Liver (tissue), 8 donors: ENCODE measurements at regions not wholly inside any gene's neighbourhood (a gene's known extent, or its start where the extent isn't known, plus 50 kb on each side); places are given as distances from the start of the nearest gene placed in this dataset.

Source experiments
- DNase-seq: peaks from one replicate; pipeline ENCODE4 v3.0.0-alpha.2; 2017; ENCODE audit warnings: low spot score
- H3K27ac ChIP-seq, 2 donors: one replicate each; pipeline ENCODE4 v1.7.0; 2013; ENCODE audit warnings: inconsistent platforms in 2 of 2, low read length in 2 of 2, control low read depth in 1 of 2, low read depth in 1 of 2, mild to moderate bottlenecking in 1 of 2
- H3K27me3 ChIP-seq, 4 donors: one replicate each; pipeline versions ENCODE4 v1.6.1 to v1.7.0; 2013; ENCODE audit warnings: low read length in 3 of 4, inconsistent platforms in 1 of 4, mild to moderate bottlenecking in 1 of 4, moderate library complexity in 1 of 4; ENCODE audit not compliant: control insufficient read depth in 4 of 4, insufficient read depth in 4 of 4
- H3K36me3 ChIP-seq, 4 donors: one replicate each; pipeline versions ENCODE4 v1.6.1 to v1.7.0; 2013; ENCODE audit warnings: low read length in 3 of 4, mild to moderate bottlenecking in 3 of 4, low read depth in 1 of 4, moderate library complexity in 1 of 4; ENCODE audit not compliant: control insufficient read depth in 4 of 4, insufficient read depth in 3 of 4
- H3K4me1 ChIP-seq, 4 donors: one replicate each; pipeline versions ENCODE4 v1.6.1 to v1.7.0; 2013; ENCODE audit warnings: low read length in 3 of 4, mild to moderate bottlenecking in 3 of 4, moderate library complexity in 1 of 4; ENCODE audit not compliant: control insufficient read depth in 4 of 4, insufficient read depth in 4 of 4
- H3K4me3 ChIP-seq, 3 donors: one replicate each; pipeline versions ENCODE4 v1.6.1 to v1.7.0; 2013; ENCODE audit warnings: low read length in 3 of 3, control low read depth in 1 of 3, low read depth in 1 of 3, mild to moderate bottlenecking in 1 of 3
- H3K9ac ChIP-seq, 2 donors: one replicate each; pipeline ENCODE4 v1.7.0; 2013; ENCODE audit warnings: low read length in 2 of 2, mild to moderate bottlenecking in 2 of 2, moderate library complexity in 2 of 2, control low read depth in 1 of 2, low read depth in 1 of 2
- H3K9me3 ChIP-seq, 4 donors: one replicate each; pipeline versions ENCODE4 v1.6.1 to v1.7.0; 2013; ENCODE audit warnings: low read length in 3 of 4; ENCODE audit not compliant: control insufficient read depth in 4 of 4
- CTCF ChIP-seq: fragments of 150-350 bp; IDR thresholded peaks from 2 replicates; pipeline ENCODE4 v1.5.1; 2017; ENCODE audit warnings: improper control_type of control experiment, low read depth, low read length; ENCODE audit not compliant: missing input control
- EGR1 ChIP-seq, 2 donors: IDR thresholded peaks; 2 replicates each; pipeline ENCODE4 v1.6.1; 2016 to 2018; ENCODE audit warnings: antibody characterized with exemption in 2 of 2, low read depth in 2 of 2
- FOXA1 ChIP-seq: IDR thresholded peaks from 2 replicates; pipeline ENCODE4 v1.6.1; 2016; ENCODE audit warnings: antibody characterized with exemption
- FOXA2 ChIP-seq: IDR thresholded peaks from 2 replicates; pipeline ENCODE4 v1.6.1; 2016; ENCODE audit warnings: antibody characterized with exemption
- GABPA ChIP-seq, 2 donors: IDR thresholded peaks in 1 of 2; conservative IDR thresholded peaks in 1 of 2; 2 replicates each; pipeline ENCODE4 v1.6.1; 2016; ENCODE audit warnings: antibody characterized with exemption in 2 of 2, mild to moderate bottlenecking in 1 of 2, moderate library complexity in 1 of 2
- HNF4A ChIP-seq, 2 donors: conservative IDR thresholded peaks; 2 replicates each; pipeline ENCODE4 v1.6.1; 2016; ENCODE audit warnings: antibody characterized with exemption in 2 of 2, mild to moderate bottlenecking in 2 of 2
- HNF4G ChIP-seq: IDR thresholded peaks from 2 replicates; pipeline ENCODE4 v1.6.1; 2016; ENCODE audit warnings: antibody characterized with exemption
- JUND ChIP-seq, 2 donors: IDR thresholded peaks; 2 replicates each; pipeline ENCODE4 v1.6.1; 2016; ENCODE audit warnings: antibody characterized with exemption in 2 of 2
- NR2F2 ChIP-seq: IDR thresholded peaks from 2 replicates; pipeline ENCODE4 v1.6.1; 2016; ENCODE audit warnings: antibody characterized with exemption
- RAD21 ChIP-seq, 2 donors: IDR thresholded peaks; 2 replicates each; pipeline ENCODE4 v1.6.1; 2016; ENCODE audit warnings: antibody characterized with exemption in 2 of 2, mild to moderate bottlenecking in 2 of 2
- REST ChIP-seq: IDR thresholded peaks from 2 replicates; pipeline ENCODE4 v1.6.1; 2016; ENCODE audit warnings: antibody characterized with exemption, mild to moderate bottlenecking
- RXRA ChIP-seq, 2 donors: IDR thresholded peaks; 2 replicates each; pipeline ENCODE4 v1.6.1; 2017 to 2018; ENCODE audit warnings: antibody characterized with exemption in 2 of 2, mild to moderate bottlenecking in 1 of 2
- SP1 ChIP-seq: IDR thresholded peaks from 2 replicates; pipeline ENCODE4 v1.6.1; 2018; ENCODE audit warnings: antibody characterized with exemption, mild to moderate bottlenecking
- TAF1 ChIP-seq: conservative IDR thresholded peaks from 2 replicates; pipeline ENCODE4 v1.6.1; 2016; ENCODE audit warnings: antibody characterized with exemption, mild to moderate bottlenecking
- YY1 ChIP-seq: IDR thresholded peaks from 2 replicates; pipeline ENCODE4 v1.6.1; 2016; ENCODE audit warnings: antibody characterized with exemption, mild to moderate bottlenecking
- WGBS: extraction: QIAGEN DNeasy Blood & Tissue Kit; methylation state at CpG from one replicate; pipeline ENCODE4 v1.1.7; 2013; 5-methylcytosine and 5-hydroxymethylcytosine counted together
- TF ChIP-seq, protein P1 (sequence below): IDR thresholded peaks from 2 replicates; pipeline ENCODE4 v1.6.1; 2016; ENCODE audit warnings: antibody characterized with exemption
- TF ChIP-seq, protein P2 (sequence below): IDR thresholded peaks from 2 replicates; pipeline ENCODE4 v1.6.1; 2016; ENCODE audit warnings: antibody characterized with exemption
- TF ChIP-seq, protein P3 (sequence below): IDR thresholded peaks from 2 replicates; pipeline ENCODE4 v1.6.1; 2016; ENCODE audit warnings: antibody characterized with exemption
- donor health status: healthy.
- donor health status: healthy.
- donor health status: healthy.
- donor health status: healthy.
- donor health status: healthy.

DNA sequence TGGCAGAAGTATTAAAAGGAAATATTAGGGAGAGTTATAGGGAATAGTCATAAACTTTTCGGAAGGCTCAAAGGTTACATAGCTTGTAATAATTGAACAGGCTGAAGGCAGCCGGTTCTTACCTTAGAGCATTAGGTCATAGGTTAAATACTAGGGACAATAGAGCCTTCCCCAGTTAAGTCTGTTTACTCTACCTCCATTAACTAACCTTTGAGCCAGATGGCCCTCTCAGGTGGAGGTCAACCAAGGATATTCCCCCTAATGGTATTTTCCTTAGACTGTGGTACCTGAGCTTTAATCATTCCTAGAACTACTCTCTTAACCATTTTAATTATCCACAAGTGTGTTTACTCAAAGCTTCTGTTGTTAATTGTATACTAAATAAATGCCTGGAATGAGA, 920.9 kb upstream of the PABPC4L start:
- Histone ChIP-seq H3K36me3 (no peaks in the 10 kb centered on the region), H3K4me1 (no peaks in the 10 kb centered on the region), H3K9me3 (no peaks in the 10 kb centered on the region), H3K27ac (no peak overlapping the region), H3K9ac (no peak overlapping the region), H3K4me3 (no peak overlapping the region), H3K27me3 (peaks cover 0 to 3% (median under 1%) of the 10 kb centered on the region in 4 donors)
- TF ChIP-seq GABPA (IDR thresholded peaks at IDR 0.05 in 1 of 2, conservative IDR thresholded peaks at IDR 0.05 in 1 of 2) (no peak), JUND (IDR thresholded peaks at IDR 0.05) (no peak), RXRA (IDR thresholded peaks at IDR 0.05) (no peak), FOXA1 (no peak), YY1 (no peak), TAF1 (no peak), FOXA2 (no peak), RAD21 (IDR thresholded peaks at IDR 0.05) (no peak), CTCF (no peak), NR2F2 (no peak), EGR1 (IDR thresholded peaks at IDR 0.05; ENCODE audit: low read depth in 2 of 2) (no peak), HNF4G (no peak), HNF4A (conservative IDR thresholded peaks at IDR 0.05) (no peak), REST (no peak), SP1 (no peak)
- TF ChIP-seq, protein P1, sequence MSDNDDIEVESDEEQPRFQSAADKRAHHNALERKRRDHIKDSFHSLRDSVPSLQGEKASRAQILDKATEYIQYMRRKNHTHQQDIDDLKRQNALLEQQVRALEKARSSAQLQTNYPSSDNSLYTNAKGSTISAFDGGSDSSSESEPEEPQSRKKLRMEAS = no peak
- TF ChIP-seq, protein P2, sequence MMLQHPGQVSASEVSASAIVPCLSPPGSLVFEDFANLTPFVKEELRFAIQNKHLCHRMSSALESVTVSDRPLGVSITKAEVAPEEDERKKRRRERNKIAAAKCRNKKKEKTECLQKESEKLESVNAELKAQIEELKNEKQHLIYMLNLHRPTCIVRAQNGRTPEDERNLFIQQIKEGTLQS = no peak
- TF ChIP-seq, protein P3, sequence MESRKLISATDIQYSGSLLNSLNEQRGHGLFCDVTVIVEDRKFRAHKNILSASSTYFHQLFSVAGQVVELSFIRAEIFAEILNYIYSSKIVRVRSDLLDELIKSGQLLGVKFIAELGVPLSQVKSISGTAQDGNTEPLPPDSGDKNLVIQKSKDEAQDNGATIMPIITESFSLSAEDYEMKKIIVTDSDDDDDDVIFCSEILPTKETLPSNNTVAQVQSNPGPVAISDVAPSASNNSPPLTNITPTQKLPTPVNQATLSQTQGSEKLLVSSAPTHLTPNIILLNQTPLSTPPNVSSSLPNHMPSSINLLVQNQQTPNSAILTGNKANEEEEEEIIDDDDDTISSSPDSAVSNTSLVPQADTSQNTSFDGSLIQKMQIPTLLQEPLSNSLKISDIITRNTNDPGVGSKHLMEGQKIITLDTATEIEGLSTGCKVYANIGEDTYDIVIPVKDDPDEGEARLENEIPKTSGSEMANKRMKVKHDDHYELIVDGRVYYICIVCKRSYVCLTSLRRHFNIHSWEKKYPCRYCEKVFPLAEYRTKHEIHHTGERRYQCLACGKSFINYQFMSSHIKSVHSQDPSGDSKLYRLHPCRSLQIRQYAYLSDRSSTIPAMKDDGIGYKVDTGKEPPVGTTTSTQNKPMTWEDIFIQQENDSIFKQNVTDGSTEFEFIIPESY = no peak
- 50% methylated on average over 2 of the region's 2 CpGs for WGBS
- no peak for DNase-seq

- no peak overlapping the region for H3K4me3 ChIP-seq
- no peak overlapping the region for H3K27ac ChIP-seq
- H3K27me3 ChIP-seq = peaks cover 0 to 3% (median under 1%) of the 10 kb centered on the region in 4 donors
- H3K9ac ChIP-seq = no peak overlapping the region
- H3K4me1 ChIP-seq = no peaks in the 10 kb centered on the region
- DNase-seq = no peak
- no peaks in the 10 kb centered on the region for H3K9me3 ChIP-seq
- TF ChIP-seq REST (no peak), FOXA2 (no peak), SP1 (no peak), FOXA1 (no peak), HNF4G (no peak), RAD21 (IDR thresholded peaks at IDR 0.05) (no peak)
- no peaks in the 10 kb centered on the region for H3K36me3 ChIP-seq
- 68% methylated on average over 4 of the region's 4 CpGs for WGBS
Observed at GRCh38 chr4:135120195-135120594, 918.6 kb upstream of the PABPC4L start.
